SJSA1 (cell line): ENCODE measurements at regions not wholly inside any gene's neighbourhood (a gene's known extent, or its start where the extent isn't known, plus 50 kb on each side); places are given as distances from the start of the nearest gene placed in this dataset.

Experiments used
- DNase-seq, 2 experiments: peaks; one replicate each; pipeline ENCODE4 v3.0.0-alpha.2; 2015 to 2020; ENCODE audit warnings: low spot score in 2 of 2, low read depth in 1 of 2
- H3K27ac ChIP-seq: fragments of 250-450 bp; sonication (Bioruptor Pico); 2 replicates; pipeline ENCODE4 v1.5.1; 2020; ENCODE audit warnings: mild to moderate bottlenecking, moderate library complexity
- H3K27me3 ChIP-seq: fragments of 250-450 bp; sonication (Bioruptor Pico); replicated peaks from 2 replicates; pipeline ENCODE4 v1.5.1; 2020; ENCODE audit warnings: mild to moderate bottlenecking, moderate library complexity
- H3K36me3 ChIP-seq: fragments of 250-450 bp; sonication (Bioruptor Pico); 2 replicates; pipeline ENCODE4 v1.5.1; 2020; ENCODE audit warnings: mild to moderate bottlenecking
- H3K4me1 ChIP-seq: fragments of 250-450 bp; sonication (Bioruptor Pico); replicated peaks from 2 replicates; pipeline ENCODE4 v1.6.1; 2021; ENCODE audit warnings: mild to moderate bottlenecking
- H3K4me3 ChIP-seq: fragments of 250-450 bp; sonication (Bioruptor Pico); 2 replicates; pipeline ENCODE4 v1.5.1; 2020; ENCODE audit warnings: mild to moderate bottlenecking
- H3K9me3 ChIP-seq: fragments of 250-450 bp; sonication (Bioruptor Pico); replicated peaks from 2 replicates; pipeline ENCODE4 v1.5.1; 2020; ENCODE audit warnings: mild to moderate bottlenecking

DNA sequence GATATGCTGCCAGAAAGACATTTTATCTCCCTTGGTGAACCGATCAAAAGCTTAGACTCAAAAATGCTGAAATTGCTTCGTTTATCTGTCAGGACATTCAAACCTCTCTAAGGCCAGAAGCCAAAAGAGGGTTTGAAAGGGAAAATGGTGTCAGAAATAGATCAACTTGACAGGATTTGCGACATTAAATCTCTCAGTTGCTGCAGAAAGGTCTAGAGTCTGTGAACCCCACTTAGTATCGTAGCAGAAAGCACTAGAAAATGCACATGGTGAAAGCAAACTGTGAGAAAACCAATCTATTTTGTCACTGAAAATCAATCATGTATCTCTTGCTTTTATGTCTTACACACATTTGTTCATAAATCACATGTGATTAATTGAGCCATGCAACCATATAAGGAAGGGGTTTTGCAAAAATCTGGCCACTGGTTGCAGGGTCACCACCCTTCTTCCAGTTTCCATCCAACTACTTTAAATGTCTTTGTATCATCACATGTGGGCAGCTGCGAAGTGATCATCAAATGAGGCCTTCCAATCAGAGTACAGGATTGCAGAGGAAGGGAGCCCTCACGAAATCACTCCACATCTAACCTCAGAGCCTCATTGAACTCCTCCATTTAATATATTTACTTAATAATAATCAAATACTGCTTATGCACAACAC lies 347.2 kb upstream of the ANXA10 start:
- no peaks in the 10 kb centered on the region for H3K27me3 ChIP-seq
- H3K36me3 ChIP-seq: no peaks in the 10 kb centered on the region
- H3K27ac ChIP-seq: no peak overlapping the region
- DNase-seq: no peak
- H3K4me1 ChIP-seq: no peaks in the 10 kb centered on the region
- H3K9me3 ChIP-seq: no peaks in the 10 kb centered on the region
- no peak overlapping the region for H3K4me3 ChIP-seq

DNA sequence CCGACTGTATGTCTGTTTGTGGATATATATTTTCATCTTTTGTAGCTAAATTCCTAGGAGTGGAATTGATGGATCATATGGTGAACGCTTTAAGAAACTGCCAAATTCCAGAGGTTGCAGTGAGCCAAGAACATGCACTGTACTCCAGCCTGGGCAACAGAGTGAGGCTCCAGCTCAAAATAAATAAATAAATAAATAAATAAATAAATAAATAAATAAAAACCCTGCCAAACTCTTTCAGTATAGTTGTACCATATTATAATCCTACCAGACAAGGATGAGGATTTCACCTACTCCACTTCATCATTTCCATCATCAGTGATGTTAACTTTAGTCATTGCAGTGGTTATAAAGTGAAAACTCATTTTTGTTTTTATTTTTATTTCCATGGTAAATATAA lies 325.1 kb upstream of the ANXA10 start:
- Histone ChIP-seq H3K27ac (no peak overlapping the region), H3K4me3 (no peak overlapping the region), H3K36me3 (no peaks in the 10 kb centered on the region)

DNA sequence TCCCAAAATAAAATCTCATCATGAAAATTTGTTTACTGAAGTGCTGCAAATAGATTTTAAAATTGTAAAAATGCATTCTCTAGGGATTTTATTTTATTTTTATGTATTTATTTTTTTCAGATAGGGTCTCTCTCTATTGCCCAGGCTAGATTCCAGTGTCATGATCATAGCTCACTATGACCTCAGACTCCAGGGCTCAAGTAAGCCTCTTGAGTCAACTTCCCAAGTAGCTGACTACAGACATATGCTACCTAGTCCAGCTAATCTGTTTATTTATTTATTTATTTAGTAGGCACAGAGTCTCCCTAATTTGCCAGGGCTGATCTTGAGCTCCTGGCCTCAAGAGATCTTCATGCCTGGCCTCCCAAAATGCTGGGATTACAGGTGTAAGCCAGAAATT lies 317.7 kb upstream of the ANXA10 start:
- H3K36me3 ChIP-seq: no peaks in the 10 kb centered on the region
- no peaks in the 10 kb centered on the region; the same call in 1 of the 2 replicates for H3K27me3 ChIP-seq
- DNase-seq: no peak
- H3K4me1 ChIP-seq: no peaks in the 10 kb centered on the region
- no peaks in the 10 kb centered on the region for H3K9me3 ChIP-seq
- H3K4me3 ChIP-seq: no peak overlapping the region
- H3K27ac ChIP-seq: no peak overlapping the region

More for the DNA sequence above, 325.1 kb upstream of the ANXA10 start:
- Histone ChIP-seq H3K9me3 (no peaks in the 10 kb centered on the region), H3K4me1 (no peaks in the 10 kb centered on the region), H3K27me3 (no peaks in the 10 kb centered on the region)
- no peak for DNase-seq

DNA sequence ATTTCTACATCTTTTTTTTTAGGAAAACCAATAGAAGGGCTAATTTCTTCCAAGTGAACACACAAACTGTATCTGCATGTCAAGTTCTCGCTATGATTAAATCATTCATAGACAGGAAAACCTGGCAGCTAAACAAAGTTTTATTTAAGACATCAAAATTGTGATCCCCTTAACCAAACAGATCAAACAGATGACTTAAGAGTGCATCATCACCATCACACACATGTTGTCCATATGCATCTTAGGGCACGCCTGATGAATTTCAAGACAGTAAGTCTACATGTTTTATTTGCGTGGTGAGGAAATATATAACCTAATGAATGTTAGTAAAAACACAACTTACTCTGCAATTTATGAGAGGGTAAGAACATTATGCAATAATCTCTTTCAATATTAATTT lies 317.0 kb upstream of the ANXA10 start:
- H3K4me3 ChIP-seq: no peak overlapping the region
- H3K36me3 ChIP-seq: no peaks in the 10 kb centered on the region
- H3K27ac ChIP-seq: no peak overlapping the region
- DNase-seq: no peak
- H3K27me3 ChIP-seq: no peaks in the 10 kb centered on the region; the same call in 1 of the 2 replicates
- no peaks in the 10 kb centered on the region for H3K9me3 ChIP-seq
- no peaks in the 10 kb centered on the region for H3K4me1 ChIP-seq

DNA sequence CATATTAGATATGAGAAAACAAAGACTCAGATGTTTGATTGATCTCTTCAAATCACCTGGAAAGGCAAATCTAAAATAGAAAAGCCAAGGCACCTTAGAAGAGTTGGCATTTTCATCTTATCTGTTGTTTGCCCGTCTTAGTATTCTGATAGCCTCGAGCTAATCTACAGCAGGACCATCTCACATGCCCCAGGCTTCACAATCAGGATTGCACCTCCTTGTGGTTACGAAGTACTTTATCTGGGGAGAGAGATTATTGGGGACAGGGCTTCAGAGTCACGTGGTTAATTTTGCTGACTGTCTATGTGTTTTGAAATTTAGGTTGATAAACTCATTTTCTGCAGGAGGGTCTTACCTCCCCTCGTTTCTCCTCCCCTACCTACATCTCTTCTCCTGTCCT lies 313.1 kb upstream of the ANXA10 start:
- Histone ChIP-seq H3K4me3 (no peak overlapping the region), H3K27ac (no peak overlapping the region), H3K36me3 (no peaks in the 10 kb centered on the region), H3K4me1 (no peaks in the 10 kb centered on the region), H3K9me3 (no peaks in the 10 kb centered on the region), H3K27me3 (no peaks in the 10 kb centered on the region)
- DNase-seq: no peak

DNA sequence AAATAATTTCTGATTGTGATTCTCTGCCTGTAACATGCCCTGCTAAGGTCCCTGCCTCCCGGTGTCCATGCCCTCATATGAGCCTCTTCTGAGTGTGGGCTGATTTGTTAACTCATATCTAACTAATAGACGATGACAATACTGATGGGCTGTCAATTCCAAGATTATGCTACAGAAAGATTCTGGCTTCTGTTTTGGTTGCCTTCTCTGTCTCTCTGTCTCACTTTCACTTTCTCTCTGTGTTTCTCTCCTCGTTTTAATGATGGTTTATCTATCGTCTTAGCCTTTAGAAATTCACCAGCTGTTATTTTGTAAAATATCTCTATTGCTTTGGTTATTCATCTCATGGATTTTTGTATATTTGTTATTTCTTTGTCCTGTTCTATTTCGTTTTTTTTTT lies 312.5 kb upstream of the ANXA10 start:
- Histone ChIP-seq H3K4me3 (peak overlapping the region; percentile 26), H3K27me3 (no peaks in the 10 kb centered on the region), H3K9me3 (no peaks in the 10 kb centered on the region), H3K4me1 (no peaks in the 10 kb centered on the region), H3K27ac (no peak overlapping the region), H3K36me3 (no peaks in the 10 kb centered on the region)
- DNase-seq: no peak

DNA sequence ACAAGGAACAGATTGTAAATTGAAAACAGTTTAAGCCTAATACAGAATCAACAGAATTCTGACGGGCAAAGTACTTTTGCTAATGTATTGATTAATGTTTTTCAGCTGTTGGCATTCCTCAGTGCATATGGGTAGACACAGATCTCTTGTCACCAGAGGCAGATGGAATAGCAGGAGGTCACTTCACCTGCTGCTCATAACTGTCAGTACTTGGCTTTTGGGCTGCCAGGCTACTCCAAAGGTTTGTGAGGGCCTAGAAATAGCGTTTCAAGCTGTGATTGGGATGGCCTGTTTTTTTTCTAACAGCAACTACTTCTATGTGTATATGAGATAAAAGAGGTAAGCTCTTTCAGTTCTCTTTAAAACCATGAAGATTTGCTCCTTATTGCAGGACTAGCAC lies 307.5 kb upstream of the ANXA10 start:
- Histone ChIP-seq H3K27me3 (no peaks in the 10 kb centered on the region), H3K27ac (no peak overlapping the region), H3K36me3 (no peaks in the 10 kb centered on the region), H3K4me3 (no peak overlapping the region), H3K4me1 (no peaks in the 10 kb centered on the region), H3K9me3 (no peaks in the 10 kb centered on the region)
- no peak for DNase-seq

DNA sequence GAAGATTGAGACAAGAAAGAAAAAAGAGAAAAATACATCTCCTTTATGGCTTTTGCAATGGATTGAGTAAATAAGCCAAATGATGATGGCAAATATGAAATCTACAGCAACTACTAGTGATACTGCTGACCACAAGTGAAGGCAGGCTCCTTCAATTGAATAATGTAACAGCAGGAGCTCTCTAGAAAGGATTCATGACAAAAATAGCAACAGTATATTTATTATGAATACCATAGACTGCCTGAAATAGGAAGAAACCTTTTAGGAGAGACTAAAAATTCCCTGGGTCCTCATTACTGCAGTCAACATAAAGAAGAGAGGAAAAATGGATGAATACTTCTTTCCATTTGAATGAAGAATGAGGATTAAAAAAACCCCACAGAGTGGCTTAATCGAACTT lies 306.8 kb upstream of the ANXA10 start:
- Histone ChIP-seq H3K9me3 (no peaks in the 10 kb centered on the region), H3K4me1 (no peaks in the 10 kb centered on the region), H3K36me3 (no peaks in the 10 kb centered on the region), H3K4me3 (no peak overlapping the region), H3K27ac (no peak overlapping the region), H3K27me3 (no peaks in the 10 kb centered on the region)
- DNase-seq: no peak

DNA sequence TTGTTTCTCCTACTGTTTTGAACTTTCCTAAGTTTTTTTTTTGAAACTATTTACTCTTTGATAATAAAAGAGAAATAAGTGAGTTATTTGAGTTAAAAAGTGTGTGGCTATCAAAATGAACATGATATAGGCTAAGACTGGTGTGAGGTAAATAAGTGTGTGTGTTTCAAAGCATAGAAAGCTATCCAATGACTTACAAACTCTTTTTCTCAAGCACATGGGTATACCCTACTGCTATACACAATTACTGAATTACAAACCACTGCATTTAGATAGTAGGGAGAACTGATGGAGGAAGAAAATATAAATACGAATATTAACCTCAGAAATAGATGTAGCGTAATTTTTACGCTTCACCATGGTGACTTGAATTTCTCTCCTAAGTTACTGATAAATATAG lies 305.8 kb upstream of the ANXA10 start:
- no peaks in the 10 kb centered on the region for H3K36me3 ChIP-seq
- no peak overlapping the region for H3K27ac ChIP-seq
- DNase-seq: no peak
- H3K4me1 ChIP-seq: no peaks in the 10 kb centered on the region
- no peaks in the 10 kb centered on the region for H3K27me3 ChIP-seq
- no peaks in the 10 kb centered on the region for H3K9me3 ChIP-seq
- H3K4me3 ChIP-seq: no peak overlapping the region

DNA sequence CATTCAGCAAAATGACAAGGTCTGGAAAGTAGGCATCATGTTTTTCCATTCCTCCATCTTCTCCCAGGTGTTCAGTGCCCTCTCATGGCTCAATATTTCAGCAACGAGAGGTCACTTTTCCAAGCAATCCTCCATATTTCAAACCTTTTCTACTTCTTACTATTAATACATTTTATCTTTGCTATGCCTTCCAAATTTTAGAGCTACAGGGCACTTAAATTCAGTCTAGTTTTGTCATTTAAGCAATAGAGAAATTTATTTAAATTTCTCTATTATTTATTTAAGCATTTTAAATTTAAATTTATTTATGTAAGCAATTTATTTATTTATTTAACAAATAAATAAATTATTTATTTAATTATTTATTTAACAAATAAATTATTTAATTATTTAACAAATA lies 305.1 kb upstream of the ANXA10 start:
- Histone ChIP-seq H3K27ac (no peak overlapping the region), H3K9me3 (no peaks in the 10 kb centered on the region)
- DNase-seq: no peak

DNA sequence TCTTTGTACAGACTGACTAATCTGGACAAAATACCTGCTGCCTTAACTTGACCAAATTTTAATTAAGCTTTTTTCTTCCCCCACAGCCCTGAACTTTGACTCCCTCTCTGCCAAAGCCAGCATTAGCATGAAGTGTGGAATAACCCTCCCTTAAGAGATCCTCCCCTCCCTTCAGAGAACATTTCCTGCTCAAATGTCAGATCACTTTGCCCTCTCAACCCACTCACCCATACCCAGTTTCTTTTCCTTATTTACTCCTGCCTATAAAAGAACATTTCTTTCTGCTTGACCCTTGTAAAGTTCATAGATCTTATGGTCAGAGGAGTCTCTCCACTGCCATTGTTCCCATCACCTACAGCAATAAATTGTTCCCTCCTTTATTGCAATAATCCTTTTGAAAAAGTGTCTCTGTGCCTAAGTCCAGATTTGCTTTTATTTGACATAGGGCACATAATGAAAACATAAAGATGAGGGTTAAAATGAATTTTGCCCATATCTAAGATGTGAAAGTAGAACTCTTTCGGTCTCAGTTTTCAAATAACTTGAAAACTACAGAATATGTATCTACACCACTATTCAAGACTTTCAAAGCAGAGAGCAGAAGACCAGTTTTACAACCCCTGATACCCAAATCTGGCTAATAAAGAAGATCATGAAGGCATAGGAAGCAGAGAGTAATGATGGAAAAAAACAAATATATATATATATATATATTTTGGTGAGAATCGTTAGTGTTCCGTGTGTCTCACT lies 289.7 kb upstream of the ANXA10 start:
- Histone ChIP-seq H3K27ac (no peak overlapping the region), H3K36me3 (no peaks in the 10 kb centered on the region), H3K4me3 (no peak overlapping the region), H3K9me3 (no peaks in the 10 kb centered on the region), H3K27me3 (peaks cover 5% of the 10 kb centered on the region; the same call in 1 of the 2 replicates), H3K4me1 (no peaks in the 10 kb centered on the region)
- DNase-seq: no peak

More for the DNA sequence above, 305.1 kb upstream of the ANXA10 start:
- no peaks in the 10 kb centered on the region for H3K36me3 ChIP-seq
- no peak overlapping the region for H3K4me3 ChIP-seq
- H3K27me3 ChIP-seq: no peaks in the 10 kb centered on the region
- H3K4me1 ChIP-seq: no peaks in the 10 kb centered on the region

DNA sequence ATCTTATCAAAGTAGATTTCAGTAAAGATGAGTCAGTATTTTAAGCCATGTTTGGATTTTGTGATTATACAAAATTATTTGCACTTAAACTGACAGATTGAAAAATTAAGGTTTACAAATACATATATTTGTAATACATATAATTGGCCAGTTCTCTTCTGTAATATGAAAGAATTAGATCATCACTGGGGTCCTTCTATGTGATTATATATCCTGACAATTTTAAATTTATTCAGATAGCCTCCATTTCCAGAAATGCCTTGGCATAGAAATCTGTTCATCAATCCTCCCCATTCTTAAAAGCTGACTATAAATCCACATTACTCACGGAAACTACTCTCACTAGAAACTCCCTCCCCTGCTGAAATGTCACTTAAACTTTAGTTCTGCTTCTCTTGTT lies 280.4 kb upstream of the ANXA10 start:
- Histone ChIP-seq H3K4me1 (no peaks in the 10 kb centered on the region), H3K27me3 (no peaks in the 10 kb centered on the region; the same call in 1 of the 2 replicates), H3K27ac (no peak overlapping the region), H3K4me3 (no peak overlapping the region), H3K9me3 (no peaks in the 10 kb centered on the region), H3K36me3 (no peaks in the 10 kb centered on the region)
- no peak for DNase-seq

DNA sequence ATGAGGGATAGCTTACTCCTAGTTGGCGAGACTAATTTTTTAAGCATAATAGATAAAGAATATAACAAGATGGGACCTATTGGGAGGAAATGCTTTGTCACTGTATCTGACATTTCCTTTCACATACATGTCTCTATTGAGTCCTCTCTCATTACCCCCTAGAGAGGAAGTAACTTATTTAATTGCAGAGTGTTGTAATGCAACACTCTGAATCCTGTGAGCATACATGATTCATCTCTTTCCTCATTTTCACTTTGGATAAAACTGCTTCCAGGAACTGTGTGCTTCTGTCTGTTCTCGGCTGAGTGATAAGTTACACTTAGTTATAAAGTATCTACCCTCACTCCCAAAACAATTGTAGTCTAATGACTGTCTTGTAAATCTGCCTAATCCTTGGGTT lies 266.1 kb upstream of the ANXA10 start:
- H3K4me1 ChIP-seq: no peaks in the 10 kb centered on the region
- H3K36me3 ChIP-seq: no peaks in the 10 kb centered on the region
- DNase-seq: no peak
- 0 out of 2 replicates have a peak, but pooled peaks cover 5% of the 10 kb centered on the region for H3K27me3 ChIP-seq
- H3K9me3 ChIP-seq: no peaks in the 10 kb centered on the region
- H3K4me3 ChIP-seq: no peak overlapping the region
- H3K27ac ChIP-seq: no peak overlapping the region

DNA sequence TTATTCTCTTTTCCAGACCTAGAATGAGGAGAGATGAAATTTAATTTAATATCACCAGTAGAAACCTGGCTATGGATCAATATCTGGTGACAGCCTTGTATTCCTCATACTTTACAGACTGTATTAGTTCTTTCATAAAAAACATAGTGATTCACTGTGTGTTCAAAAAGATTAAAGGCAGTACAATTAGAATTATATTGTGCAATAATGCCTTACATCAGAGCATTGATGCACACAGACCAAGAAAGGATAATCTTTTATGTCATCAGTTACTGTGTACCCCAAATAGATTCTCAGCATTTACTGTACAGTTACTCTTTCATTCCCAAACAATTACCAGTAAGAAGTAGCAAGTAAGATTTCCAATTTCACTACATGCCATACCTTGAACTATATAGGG lies 260.5 kb upstream of the ANXA10 start:
- no peak for DNase-seq
- Histone ChIP-seq H3K4me1 (no peaks in the 10 kb centered on the region), H3K36me3 (no peaks in the 10 kb centered on the region), H3K4me3 (no peak overlapping the region), H3K27me3 (peaks cover 8% of the 10 kb centered on the region), H3K27ac (no peak overlapping the region), H3K9me3 (no peaks in the 10 kb centered on the region)
